ENCODE measurements at regions not wholly inside any gene's neighbourhood (a gene's known extent, or its start where the extent isn't known, plus 50 kb on each side); places are given as distances from the start of the nearest gene placed in this dataset.

DNA sequence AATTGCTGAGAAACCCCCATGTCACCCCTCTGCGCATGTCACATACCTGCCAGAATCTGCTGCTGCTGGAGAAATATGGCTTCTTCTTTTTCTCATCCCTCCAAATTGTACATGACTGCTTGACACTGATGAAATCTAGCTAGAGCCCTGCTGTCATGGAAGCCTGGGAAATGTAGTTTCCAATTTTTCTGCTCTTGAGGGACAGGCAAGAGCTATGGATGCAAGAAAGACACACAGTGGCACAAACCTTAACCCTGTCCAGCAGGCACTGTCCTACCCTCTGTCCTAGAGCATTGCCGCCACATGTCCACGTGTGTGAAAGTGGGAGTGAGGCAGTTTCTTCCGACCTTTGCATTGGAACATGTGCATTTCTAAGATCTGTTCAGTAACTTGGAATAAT is 255.5 kb upstream of the SEMA6A start:
- DNase-seq (ENCODE audit: low spot score) (no peak), FAIRE-seq (no peak)

DNA sequence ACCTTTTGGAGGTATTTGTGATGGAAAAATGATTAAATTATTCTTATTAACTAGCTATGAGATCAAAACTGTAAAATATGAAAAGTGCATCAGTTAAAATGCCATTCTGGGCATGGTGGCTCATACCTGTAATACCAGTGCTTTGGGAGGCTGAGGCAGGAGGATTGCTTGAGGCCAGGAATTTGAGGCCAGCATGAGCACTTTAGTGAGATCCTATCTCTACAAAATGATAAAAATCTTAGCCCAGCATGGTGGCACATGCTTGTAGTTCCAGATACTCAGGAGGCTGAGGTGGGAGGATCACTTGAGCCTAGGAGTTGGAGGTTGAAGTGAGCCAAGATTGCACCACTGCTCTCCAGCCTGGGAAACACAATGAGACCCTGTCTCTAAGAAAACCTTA is 252.5 kb upstream of the SEMA6A start:
- FAIRE-seq: no peak
- no peak for DNase-seq (ENCODE audit: low spot score)

DNA sequence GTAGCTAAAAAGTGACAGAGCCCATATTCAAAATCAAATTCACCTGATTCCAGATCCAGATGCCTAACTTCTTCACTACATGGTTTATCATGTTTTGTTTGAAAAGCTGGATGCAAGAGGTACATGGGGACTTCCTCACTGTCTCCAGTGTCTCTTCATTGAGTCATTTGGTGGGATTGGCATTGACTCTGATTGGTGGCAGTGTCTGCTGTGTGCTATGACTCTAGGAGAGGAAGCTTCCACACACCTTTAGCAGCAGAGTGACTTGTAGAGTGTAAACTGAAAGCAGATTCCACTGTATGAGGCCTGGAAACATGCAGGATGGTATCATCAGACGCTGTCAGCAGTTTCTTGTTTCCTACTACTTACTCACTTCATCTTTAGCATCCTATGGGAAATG is 250.9 kb upstream of the SEMA6A start:
- FAIRE-seq: no peak

DNA sequence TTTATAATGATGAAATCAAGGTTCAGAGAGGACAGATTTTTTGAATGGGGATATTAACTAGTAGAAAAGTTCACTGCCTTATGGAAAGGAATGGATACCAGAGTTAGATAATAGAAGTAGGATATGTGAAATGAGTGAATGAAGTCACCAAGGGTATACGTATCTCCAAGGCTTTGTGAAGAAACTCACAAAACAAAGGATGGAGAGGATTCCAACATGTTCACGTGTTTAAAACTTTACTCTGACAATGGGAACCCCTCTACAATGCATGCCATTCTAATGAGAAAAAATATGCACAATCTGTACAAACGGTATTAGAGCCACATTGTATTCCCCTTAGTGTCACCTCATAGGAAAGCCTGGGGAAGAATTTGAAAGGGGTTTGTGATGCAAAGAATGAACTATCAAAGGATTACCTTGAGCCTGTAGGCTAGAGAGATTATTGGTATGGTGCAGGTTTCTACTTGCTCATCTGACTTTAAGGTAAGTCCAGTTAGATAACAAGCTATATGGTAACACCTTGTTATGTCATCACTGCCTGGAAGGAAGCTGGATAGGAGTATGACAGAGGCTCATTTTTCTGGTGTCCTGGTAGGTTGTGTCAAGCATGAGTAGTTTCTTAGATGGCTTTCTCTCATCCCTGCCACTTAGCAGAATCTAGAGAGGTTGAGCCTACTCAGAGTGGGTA is 250.3 kb upstream of the SEMA6A start:
- no peak for DNase-seq (ENCODE audit: low spot score)
- FAIRE-seq: no peak

More for the DNA sequence above, 250.9 kb upstream of the SEMA6A start:
- DNase-seq (ENCODE audit: low spot score): no peak

DNA sequence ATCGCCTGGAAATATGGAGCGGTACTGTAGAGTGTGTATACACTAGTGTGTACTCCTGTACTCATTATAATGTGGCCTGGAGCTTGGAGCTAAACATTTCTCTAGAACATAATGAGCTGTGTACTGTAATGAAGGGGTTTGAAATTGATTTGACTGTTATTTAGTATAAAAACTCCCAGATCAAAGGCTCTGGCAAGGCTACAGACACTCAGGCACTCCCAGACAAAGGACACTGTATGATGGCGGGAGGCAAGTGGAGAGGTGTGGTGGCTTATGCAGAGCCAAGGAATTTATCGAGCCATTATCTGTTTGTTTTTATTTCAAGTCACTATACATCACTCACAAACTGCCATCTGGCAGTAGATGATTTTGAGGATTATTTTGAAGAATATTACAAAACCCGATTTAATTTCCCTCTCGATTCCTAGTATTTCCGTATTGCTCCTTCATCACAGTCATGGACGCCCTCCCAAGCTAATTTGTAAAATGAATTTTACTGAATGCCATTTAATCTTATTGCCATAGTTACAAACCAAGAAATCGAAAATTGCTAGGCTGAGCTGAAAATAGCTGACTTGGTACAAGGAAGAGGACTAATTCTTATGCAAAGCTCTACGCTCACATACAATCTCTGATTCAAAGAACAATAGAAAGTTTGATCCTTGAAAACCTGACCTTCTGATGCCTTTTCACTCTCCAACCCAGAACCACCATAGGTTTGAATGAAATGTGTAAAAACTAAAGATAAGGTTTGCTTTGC is 240.2 kb upstream of the SEMA6A start:
- DNase-seq (ENCODE audit: low spot score) (no peak), FAIRE-seq (no peak)

DNA sequence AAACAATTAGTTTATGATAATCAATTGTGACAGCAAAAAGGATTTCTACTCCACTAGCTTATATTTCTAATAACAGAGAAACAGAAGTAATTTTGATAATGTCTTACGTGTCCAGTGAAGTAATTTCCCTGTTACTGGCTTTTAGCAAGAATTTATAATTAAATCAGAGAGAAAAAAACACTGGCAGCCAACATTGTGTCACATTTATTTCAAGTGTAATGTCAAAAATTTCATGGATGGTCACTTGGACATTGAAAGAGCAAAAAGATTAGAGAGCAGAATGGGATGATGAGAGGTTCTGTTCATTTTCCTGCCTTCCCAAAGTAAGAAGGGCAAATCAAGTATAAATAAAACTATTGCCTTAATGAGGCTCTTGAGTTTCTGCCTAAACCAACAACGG is 239.3 kb upstream of the SEMA6A start:
- no peak for FAIRE-seq
- no peak for DNase-seq (ENCODE audit: low spot score)

DNA sequence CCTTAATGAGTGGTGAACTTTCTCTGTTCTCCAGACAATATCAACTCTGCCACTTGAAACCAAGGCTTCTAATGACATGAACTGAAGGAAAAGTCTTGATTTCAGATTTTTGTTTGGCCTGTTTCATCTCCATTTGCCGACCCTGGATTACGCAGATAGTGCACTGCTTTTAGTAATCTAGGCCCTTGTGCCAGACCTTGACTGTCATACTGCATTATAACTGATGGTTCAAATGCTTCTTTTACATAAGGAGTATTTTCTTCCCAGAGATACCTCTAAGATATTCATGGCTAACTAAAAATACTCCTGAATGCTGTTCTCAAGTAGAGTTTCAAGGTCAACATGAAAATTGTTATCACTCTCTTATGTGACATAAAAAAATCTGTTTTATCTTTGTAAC is 238.7 kb upstream of the SEMA6A start:
- DNase-seq (ENCODE audit: low spot score) (no peak), FAIRE-seq (no peak)

DNA sequence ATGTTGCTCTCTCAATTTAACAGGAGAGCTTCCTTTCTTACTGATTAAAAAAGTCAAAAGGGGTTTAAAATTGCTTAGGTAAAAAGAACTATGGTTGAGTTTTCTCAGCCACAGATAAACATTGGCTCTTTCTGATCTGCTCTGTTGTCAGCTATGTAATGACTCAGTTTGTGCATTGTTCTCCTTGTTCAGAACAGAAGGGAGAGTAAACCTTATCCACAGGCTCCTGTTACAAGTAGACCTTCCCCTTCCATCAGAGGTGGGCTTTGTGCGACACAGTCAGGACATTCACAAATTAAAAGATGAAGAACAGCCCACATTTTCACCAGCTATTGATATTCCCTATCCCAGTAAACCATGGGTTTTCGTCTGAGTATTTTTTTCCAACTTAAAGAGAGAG is 236.3 kb upstream of the SEMA6A start:
- FAIRE-seq: no peak
- no peak for DNase-seq (ENCODE audit: low spot score)

DNA sequence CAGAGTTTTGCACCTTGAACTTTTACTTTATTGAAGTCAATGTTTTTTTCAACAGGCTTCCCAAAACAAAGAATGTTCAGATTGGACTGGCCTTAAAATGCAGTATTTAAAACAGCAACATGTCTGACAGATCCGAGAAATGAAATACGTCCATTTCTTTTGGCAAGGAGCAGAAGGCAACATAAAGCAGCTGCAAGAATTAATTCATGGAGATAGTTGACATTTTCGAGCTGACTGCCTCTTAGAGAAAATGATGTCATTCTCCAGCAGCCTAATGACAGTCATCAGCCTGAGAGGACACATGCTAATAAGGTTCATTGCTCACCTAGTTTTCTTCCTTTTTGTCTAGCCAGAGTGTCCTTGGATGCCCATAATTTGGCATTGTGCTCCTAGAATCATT is 232.2 kb upstream of the SEMA6A start:
- no peak for FAIRE-seq

DNA sequence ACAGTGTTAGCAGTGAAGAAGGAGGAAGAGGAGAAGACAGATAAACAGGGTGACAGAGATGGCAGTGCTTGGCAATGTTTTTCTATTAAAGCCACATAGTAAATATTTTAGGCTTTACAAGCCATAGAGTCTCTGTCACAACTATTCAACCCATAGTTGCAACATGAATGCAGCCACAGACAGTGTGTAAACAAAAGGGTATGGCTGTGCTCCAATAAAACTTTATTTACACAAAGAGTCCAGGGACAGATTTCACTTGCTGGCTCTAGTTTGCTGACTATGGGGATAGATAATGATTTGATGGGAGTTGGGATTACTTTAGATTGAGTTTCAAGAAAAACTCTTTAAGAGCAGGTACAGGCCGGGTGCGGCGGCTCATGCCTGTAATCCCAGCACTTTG is 224.8 kb upstream of the SEMA6A start:
- FAIRE-seq (no peak), DNase-seq (ENCODE audit: low spot score) (no peak)

More for the DNA sequence above, 232.2 kb upstream of the SEMA6A start:
- DNase-seq (ENCODE audit: low spot score): no peak

DNA sequence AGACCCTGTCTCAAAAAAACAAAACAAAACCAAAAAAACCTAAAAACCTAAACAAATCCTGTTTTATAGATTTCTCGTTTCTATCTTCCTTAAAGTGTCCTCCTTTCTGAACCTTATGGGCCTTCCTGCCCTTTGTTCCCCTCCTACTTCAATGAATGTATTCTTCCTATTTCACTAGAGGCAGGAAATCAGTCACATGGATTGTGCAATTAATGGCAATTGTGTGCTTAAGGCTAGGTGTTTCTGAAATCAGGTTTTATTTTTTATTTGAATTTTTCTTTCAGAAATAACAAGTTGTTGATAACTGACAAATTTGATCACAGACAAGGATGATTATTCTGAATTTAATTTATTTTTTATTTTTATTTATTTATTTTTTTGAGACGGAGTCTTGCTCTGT is 220.6 kb upstream of the SEMA6A start:
- DNase-seq (ENCODE audit: low spot score) (no peak), FAIRE-seq (no peak)

DNA sequence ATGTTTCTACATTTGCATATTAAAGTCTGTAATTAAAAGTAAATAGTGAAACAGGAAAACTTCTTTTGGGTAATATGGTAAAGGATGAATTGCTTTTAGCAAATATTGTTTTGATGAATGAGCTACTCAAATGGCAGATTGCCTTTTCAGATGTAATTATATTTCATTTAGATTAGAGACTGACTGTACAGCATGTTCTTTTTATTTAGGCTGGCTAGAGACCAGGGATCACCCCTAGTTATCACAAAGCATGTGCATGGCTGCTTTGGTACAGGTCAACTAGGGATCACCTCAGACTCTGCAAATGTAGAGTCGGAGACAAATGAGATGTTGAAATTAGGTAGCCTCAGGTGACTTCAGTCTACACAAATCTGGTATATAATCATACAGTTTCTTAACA is 214.9 kb upstream of the SEMA6A start:
- FAIRE-seq (no peak), DNase-seq (ENCODE audit: low spot score) (no peak)

DNA sequence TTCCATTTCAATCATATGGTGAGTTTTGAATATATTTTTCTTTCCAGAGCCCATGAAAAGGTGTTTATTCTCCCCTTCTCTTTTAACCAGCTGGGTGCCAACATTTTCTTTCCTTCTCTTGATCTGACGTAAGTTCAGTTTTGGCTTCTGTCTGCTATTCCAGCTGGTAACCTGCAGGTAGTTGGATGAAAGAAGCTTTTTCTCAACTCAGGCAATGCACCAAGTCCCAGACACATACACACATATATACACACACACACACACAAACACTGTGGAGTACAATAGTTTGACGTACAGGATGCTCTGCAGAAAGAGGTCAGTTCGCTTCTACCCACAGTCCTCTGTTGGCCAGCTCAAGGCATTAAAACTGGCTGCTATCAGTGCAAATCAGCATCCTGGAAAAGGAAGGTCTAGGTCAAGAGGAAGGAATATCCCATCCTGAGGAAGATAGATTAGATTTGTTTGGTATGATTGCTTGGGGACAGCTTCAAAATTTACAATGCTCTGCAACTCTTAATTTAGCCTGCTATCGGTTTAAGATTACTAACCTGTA is 214.3 kb upstream of the SEMA6A start:
- DNase-seq (ENCODE audit: low spot score) (no peak), FAIRE-seq (no peak)

DNA sequence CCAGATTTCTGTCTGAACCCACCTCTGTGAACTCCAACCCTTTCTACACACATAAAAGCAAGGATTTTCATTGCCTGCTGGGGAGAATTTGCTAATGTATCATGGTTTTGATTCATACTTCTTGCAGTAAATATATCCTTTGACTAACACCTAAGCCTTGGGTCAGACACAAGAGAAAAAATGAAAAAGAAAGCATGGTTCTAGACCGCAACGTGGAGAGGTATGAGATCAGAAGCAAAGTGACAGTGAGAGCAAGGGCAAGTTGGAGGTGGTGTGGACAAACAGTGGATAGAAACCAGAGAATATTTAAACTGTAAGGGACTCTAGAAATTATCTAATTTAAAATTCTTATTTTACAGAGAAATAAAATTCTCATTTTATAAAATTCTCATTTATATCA is 212.9 kb upstream of the SEMA6A start:
- DNase-seq (ENCODE audit: low spot score): no peak
- no peak for FAIRE-seq

DNA sequence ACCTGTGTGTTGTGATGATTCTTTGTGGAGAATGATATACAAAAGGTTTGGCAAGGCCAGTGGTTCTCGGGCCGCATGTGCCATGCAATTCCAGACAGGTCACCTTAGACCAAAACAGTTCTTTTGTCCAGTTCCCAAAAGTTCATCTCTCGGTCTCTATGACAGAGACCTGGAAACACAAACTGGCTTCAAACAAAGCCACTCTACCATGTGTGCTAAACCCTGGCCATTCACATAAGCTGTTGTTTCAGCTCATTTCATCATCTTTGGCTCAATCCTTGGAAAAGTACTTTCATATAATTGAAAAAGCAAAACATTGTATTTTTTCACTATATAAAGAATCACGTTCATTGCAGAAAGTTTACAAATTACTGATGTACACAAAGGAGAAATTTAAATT is 210.5 kb upstream of the SEMA6A start:
- no peak for FAIRE-seq

DNA sequence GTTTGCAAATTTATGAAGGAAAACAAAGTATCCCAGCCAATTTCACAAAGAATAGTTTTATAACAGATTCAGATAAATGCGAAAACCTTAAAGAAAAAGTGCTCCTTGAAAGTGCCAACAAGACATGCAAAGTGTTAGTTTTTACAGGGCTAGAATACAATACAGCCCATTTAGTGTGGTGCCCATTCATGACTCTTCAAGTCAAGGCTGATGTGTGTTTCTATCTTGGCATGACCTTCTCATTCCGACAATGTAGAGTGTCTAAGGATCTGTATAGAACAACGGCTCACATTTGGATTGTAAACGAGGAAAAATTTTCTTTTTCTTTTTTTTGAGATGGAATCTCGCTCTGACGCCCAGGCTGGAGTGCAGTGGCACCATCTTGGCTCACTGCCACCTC is 205.2 kb upstream of the SEMA6A start:
- FAIRE-seq (no peak), DNase-seq (ENCODE audit: low spot score) (no peak)

More for the DNA sequence above, 210.5 kb upstream of the SEMA6A start:
- no peak for DNase-seq (ENCODE audit: low spot score)

DNA sequence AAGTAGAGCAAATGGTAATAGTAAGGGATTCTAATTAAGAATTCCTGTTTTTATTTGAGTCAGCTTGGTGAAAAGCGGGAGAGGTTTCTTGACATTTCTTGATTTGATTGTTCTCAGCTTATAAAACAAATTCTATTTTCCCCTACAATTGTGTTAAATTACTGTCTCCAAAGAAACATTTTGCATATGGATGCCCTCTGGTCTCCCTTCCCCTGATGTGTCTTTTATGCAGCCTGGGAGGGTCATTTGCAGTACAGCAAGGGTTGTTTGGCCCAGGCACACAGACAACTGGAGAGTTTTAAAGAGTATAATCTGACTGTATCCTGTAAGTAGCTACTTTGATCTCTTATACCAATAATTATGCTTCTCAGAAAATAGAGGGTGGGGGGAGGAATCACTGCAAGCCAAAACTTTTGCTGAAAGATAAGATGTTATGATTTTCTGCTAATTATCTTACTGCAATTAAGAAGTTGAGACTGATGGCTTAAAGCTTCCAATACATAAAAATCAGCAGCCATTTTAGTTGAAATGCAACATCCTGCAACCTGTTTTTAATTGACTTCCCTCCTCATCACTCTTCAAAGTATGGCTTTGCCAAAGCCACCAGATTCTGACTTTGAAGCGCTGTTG is 204.1 kb upstream of the SEMA6A start:
- FAIRE-seq (no peak), DNase-seq (ENCODE audit: low spot score) (no peak)

DNA sequence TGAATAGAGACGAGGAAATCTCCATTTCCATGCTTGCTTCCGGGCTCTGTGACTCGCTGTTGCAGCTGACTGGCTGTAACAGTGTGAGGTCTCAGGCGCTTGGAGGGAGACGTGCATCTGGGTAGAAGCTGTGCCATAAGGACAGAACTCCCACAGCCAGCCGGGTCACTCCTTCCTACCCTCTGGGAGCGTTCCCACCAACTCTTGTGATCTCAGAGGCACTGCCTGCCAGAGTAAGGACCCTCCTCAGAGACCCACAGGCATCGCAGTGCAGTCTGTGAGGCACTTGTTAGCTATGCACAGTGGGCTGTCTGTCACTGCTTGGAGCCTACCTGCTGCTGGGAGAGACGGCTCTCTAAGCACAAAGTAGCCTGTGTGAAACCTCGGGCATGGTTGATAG is 203.4 kb upstream of the SEMA6A start:
- no peak for DNase-seq (ENCODE audit: low spot score)

DNA sequence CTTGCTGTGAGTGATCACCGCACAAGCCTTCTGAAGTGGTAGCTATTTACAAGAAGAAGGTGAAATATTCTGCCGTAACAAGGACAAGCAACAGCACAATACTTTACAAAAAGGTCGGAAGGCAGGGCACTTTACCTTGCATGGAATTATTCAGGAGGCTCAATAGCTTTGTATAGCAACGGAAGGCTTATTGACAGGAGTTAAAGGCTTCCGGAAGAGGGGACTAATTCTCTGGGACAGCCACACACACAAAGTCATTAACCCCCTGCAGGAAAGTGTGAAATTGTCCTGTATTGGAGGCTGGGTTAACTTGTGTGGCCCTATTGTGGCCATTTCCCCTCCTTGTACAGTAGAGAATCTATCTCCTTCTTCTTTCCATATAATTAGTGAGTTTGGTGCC is 199.3 kb upstream of the SEMA6A start:
- DNase-seq (ENCODE audit: low spot score) (no peak), FAIRE-seq (no peak)

More for the DNA sequence above, 203.4 kb upstream of the SEMA6A start:
- no peak for FAIRE-seq

DNA sequence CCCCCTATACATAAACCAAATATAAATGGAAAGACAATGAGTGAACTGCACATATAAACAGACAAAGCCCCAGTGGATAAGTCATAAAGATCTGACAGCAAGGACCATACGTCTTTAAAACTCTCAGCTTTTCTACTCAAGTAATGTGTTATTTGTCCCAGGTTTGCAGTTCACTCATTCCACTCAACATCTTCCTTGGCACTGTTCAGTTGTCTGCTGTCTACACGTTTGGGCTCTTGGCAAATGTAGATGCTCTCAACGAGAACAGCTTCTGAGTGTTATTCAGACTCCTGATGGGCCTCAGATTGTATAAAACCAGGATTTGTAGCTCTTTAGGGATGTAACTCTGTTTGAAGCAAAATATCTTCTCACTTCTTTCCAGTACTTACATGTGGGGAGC is 198.2 kb upstream of the SEMA6A start:
- no peak for FAIRE-seq
- DNase-seq (ENCODE audit: low spot score): no peak

DNA sequence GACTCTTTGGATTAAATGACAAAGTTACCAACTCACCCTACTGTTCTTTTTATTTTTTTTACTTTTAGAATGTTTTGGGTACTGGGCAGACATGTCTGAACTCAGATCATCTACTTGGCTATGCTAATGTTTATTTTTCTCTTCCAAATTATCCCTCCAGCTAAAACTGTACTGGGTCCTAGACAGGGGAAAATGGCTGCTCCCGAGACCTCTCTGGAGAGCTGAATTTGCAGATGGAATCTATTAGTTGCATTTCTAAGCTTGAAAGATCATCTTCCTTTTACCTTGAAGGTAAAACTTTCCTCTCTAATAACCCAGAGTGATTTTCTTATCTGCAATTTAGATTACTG is 197.5 kb upstream of the SEMA6A start:
- FAIRE-seq (no peak), DNase-seq (ENCODE audit: low spot score) (no peak)

DNA sequence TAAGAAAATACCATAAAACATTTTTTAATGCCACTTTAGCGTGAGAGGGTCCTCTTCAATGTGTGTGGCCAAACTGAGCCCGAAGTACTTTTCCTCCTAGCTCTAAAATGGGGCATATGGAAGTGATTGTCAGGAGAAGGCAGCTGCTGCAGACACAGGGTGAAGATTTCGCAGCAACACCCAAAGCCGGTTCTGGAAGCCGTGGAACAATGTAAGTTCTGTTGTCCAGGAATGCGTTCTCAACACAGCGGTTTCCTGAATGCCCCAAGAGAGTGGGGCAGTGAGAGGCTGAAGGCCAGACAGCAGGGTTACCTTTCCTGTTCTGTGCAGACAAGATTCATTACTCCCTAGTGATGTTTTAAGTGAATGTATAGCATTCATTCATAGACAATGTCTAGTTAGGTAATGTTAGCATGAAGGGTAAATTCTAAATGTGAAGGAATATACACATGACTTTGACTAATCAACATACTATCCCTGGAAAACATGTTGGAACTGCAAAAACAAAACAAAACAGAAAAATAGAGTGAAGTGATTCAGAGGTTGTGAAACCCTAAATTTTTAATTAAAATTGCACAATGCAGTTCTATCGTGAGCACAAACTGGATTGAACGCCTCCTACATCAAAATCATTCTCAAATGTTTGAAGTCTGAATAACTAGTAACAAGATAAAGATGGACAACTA is 197.0 kb upstream of the SEMA6A start:
- no peak for DNase-seq (ENCODE audit: low spot score)
- FAIRE-seq: no peak

Data from RCC 7860 (cell line).